ENCODE measurements at regions not wholly inside any gene's neighbourhood (a gene's known extent, or its start where the extent isn't known, plus 50 kb on each side); places are given as distances from the start of the nearest gene placed in this dataset.

- TF ChIP-seq CTCF (IDR thresholded peaks at IDR 0.05) (no peak), TCF7L2 (IDR thresholded peaks at IDR 0.05; ENCODE audit: low read depth, low read length) (no peak), POLR2AphosphoS5 (IDR thresholded peaks at IDR 0.05; ENCODE audit: low read depth, low read length) (no peak)
Measured at GRCh38 chr5:90231688-90232087, 177.9 kb downstream of the CETN3 start.
